ENCODE measurements at regions not wholly inside any gene's neighbourhood (a gene's known extent, or its start where the extent isn't known, plus 50 kb on each side); places are given as distances from the start of the nearest gene placed in this dataset.

- no peaks in the 10 kb centered on the region for H3K4me1 ChIP-seq
- 65 to 75% (median 69%) methylated on average over 1 of the region's 1 CpG for WGBS, 5 donors
- no peak overlapping the region for H3K4me3 ChIP-seq
- no peak for TF ChIP-seq POLR2AphosphoS5 (IDR thresholded peaks at IDR 0.05)
- TF ChIP-seq CTCF (IDR thresholded peaks at IDR 0.05 in 8 of 11, conservative IDR thresholded peaks at IDR 0.05 in 3 of 11), result no peak
- no peak for TF ChIP-seq POLR2A (IDR thresholded peaks at IDR 0.05)
- H3K36me3 ChIP-seq, result no peaks in the 10 kb centered on the region
- DNase-seq, result no peak
- no peaks in the 10 kb centered on the region for H3K9me3 ChIP-seq
- no peaks in the 10 kb centered on the region for H3K27me3 ChIP-seq (replicated peaks in 1 of 7)
- intact Hi-C loops (cut with DNase I; ENCODE audit: low total_unique reads), result no loop called here
- H3K27ac ChIP-seq, result no peak overlapping the region
These were observed 217.5 kb downstream of the RAP2B start for GRCh38 chr3:153379516-153379915.

GRCh38 chr3:153385343-153385742 lies 223.3 kb downstream of the RAP2B start:
- Histone ChIP-seq H3K36me3 (no peaks in the 10 kb centered on the region), H3K27ac (no peak overlapping the region), H3K27me3 (replicated peaks in 1 of 7) (no peaks in the 10 kb centered on the region), H3K4me1 (no peaks in the 10 kb centered on the region), H3K4me3 (no peak overlapping the region), H3K9me3 (no peaks in the 10 kb centered on the region)
- intact Hi-C loops (cut with DNase I; ENCODE audit: low total_unique reads), result no loop called here
- no peak for DNase-seq
- TF ChIP-seq CTCF (IDR thresholded peaks at IDR 0.05 in 8 of 11, conservative IDR thresholded peaks at IDR 0.05 in 3 of 11) (no peak), POLR2AphosphoS5 (IDR thresholded peaks at IDR 0.05) (no peak), POLR2A (IDR thresholded peaks at IDR 0.05) (no peak)

- Histone ChIP-seq H3K36me3 (no peaks in the 10 kb centered on the region), H3K27ac (no peak overlapping the region), H3K9me3 (peaks cover 0 to 40% (median 32%) of the 10 kb centered on the region in 8 donors), H3K27me3 (replicated peaks in 1 of 7) (no peaks in the 10 kb centered on the region), H3K4me1 (no peaks in the 10 kb centered on the region), H3K4me3 (no peak overlapping the region)
- TF ChIP-seq POLR2A (IDR thresholded peaks at IDR 0.05) (no peak), CTCF (IDR thresholded peaks at IDR 0.05 in 8 of 11, conservative IDR thresholded peaks at IDR 0.05 in 3 of 11) (no peak), POLR2AphosphoS5 (IDR thresholded peaks at IDR 0.05) (no peak)
- no peak for DNase-seq
- intact Hi-C loops (cut with DNase I; ENCODE audit: low total_unique reads), result no loop called here
- 85 to 92% (median 90%) methylated on average over 2 of the region's 2 CpGs for WGBS, 5 donors
These were observed 230.3 kb downstream of the RAP2B start for GRCh38 chr3:153392363-153392762.

DNA sequence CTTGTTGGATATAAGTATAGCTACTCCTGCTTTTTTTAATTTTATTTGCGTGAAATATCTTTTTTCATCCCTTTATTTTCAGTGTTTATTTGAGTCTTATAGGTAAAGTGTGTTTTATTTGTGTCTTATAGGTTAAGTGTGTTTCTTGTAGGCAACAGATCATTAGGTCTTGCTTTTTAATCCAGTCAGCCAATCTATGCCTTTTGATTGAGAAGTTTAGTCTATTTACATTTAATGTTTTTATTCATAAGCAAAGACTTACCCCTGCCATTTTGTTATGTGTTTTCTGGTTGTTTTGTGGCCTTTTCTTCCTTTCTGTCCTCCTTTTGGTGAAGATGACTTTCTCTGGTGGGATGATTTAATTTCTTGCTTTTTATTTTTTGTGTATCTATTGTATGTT lies 232.0 kb downstream of the RAP2B start:
- no peak for TF ChIP-seq POLR2A (IDR thresholded peaks at IDR 0.05)
- no peak for TF ChIP-seq POLR2AphosphoS5 (IDR thresholded peaks at IDR 0.05)
- TF ChIP-seq CTCF (IDR thresholded peaks at IDR 0.05 in 8 of 11, conservative IDR thresholded peaks at IDR 0.05 in 3 of 11), result no peak
- intact Hi-C loops (cut with DNase I; ENCODE audit: low total_unique reads), result no loop called here
- Histone ChIP-seq H3K9me3 (peaks cover 0 to 40% (median 32%) of the 10 kb centered on the region in 8 donors), H3K36me3 (no peaks in the 10 kb centered on the region), H3K4me1 (no peaks in the 10 kb centered on the region), H3K27ac (no peak overlapping the region), H3K4me3 (no peak overlapping the region), H3K27me3 (replicated peaks in 1 of 7) (no peaks in the 10 kb centered on the region)
- no peak for DNase-seq
- WGBS, 5 donors, result 84 to 98% (median 95%) methylated on average over 1 of the region's 1 CpG

Data from spleen (tissue), 11 donors.